ENCODE measurements at regions not wholly inside any gene's neighbourhood (a gene's known extent, or its start where the extent isn't known, plus 50 kb on each side); places are given as distances from the start of the nearest gene placed in this dataset.

GRCh38 chr11:70713086-70713835 is 314.9 kb downstream of the CTTN start:
- TF ChIP-seq CTCF (IDR thresholded peaks at IDR 0.05) (no peak), EZH2 (IDR thresholded peaks at IDR 0.05) (no peak), EZH2phosphoT487 (IDR thresholded peaks at IDR 0.05) (no peak)

Measured in neural progenitor cell (in vitro differentiated cells).